Gastrocnemius medialis (tissue), 4 donors: ENCODE measurements at regions not wholly inside any gene's neighbourhood (a gene's known extent, or its start where the extent isn't known, plus 50 kb on each side); places are given as distances from the start of the nearest gene placed in this dataset.

Experiments
- ATAC-seq, 2 donors: fragments of 150-250 bp; one replicate each; pipeline ENCODE4 v1.9.1; 2016
- DNase-seq, 2 donors: peaks; one replicate each; pipeline ENCODE4 v3.0.0-alpha.2; 2019
- H3K27ac ChIP-seq, 4 donors: fragments of 200-600 bp; sonication (generic); 1 replicate in 1 of 4; 2 replicates in 3 of 4; pipeline ENCODE4 v1.5.1; 2016 to 2018; ENCODE audit warnings: mild to moderate bottlenecking in 2 of 4, moderate library complexity in 1 of 4
- H3K27me3 ChIP-seq, 3 donors: fragments of 200-600 bp; sonication (generic) in 2 of 3; 1 replicate in 1 of 3; 2 replicates in 2 of 3; pipeline versions ENCODE4 v1.5.1 to v1.6.0; 2016 to 2019; ENCODE audit warnings: mild to moderate bottlenecking in 1 of 3, moderate library complexity in 1 of 3
- H3K36me3 ChIP-seq, 2 donors: fragments of 200-600 bp; sonication (generic) in 1 of 2; one replicate each; pipeline ENCODE4 v1.5.1; 2017 to 2018
- H3K4me1 ChIP-seq, 2 donors: fragments of 200-600 bp; sonication (generic) in 1 of 2; one replicate each; pipeline ENCODE4 v1.5.1; 2016 to 2017; ENCODE audit warnings: mild to moderate bottlenecking in 2 of 2
- H3K4me3 ChIP-seq, 4 donors: fragments of 200-600 bp; sonication (generic) in 3 of 4; 1 replicate in 1 of 4; 2 replicates in 3 of 4; pipeline ENCODE4 v1.5.1; 2016 to 2019; ENCODE audit warnings: mild to moderate bottlenecking in 2 of 4
- H3K9me3 ChIP-seq, 3 donors: fragments of 200-600 bp; sonication (generic) in 2 of 3; 1 replicate in 1 of 3; 2 replicates in 2 of 3; pipeline ENCODE4 v1.5.1; 2016 to 2019
- CTCF ChIP-seq, 5 experiments: fragments of 450-650 bp in 3 of 5; fragments of 200-600 bp in 2 of 5; sonication (generic) in 2 of 5; IDR thresholded peaks in 4 of 5; conservative IDR thresholded peaks in 1 of 5; 1 replicate in 4 of 5; 2 replicates in 1 of 5; pipeline ENCODE4 v1.5.1; 2016 to 2019; ENCODE audit warnings: antibody characterized with exemption in 5 of 5, mild to moderate bottlenecking in 3 of 5, moderate library complexity in 3 of 5
- POLR2A ChIP-seq, 2 donors: fragments of 450-650 bp; IDR thresholded peaks; one replicate each; pipeline ENCODE4 v1.6.1; 2017; ENCODE audit warnings: antibody characterized with exemption in 2 of 2, mild to moderate bottlenecking in 2 of 2, moderate library complexity in 2 of 2
- in situ Hi-C, 4 donors: fragments of 200-750 bp; cut with MboI; loops; one replicate each; pipeline versions ENCODE4 v1.15.0 to v1.8.0; 2017; ENCODE audit warnings: low sequenced_read_pairs in 4 of 4
- intact Hi-C: fragments of 100-400 bp; cut with DNase I; formaldehyde crosslinking; loops from one replicate; pipeline ENCODE4 v1.15.1; 2023; ENCODE audit warnings: low total_unique reads

DNA sequence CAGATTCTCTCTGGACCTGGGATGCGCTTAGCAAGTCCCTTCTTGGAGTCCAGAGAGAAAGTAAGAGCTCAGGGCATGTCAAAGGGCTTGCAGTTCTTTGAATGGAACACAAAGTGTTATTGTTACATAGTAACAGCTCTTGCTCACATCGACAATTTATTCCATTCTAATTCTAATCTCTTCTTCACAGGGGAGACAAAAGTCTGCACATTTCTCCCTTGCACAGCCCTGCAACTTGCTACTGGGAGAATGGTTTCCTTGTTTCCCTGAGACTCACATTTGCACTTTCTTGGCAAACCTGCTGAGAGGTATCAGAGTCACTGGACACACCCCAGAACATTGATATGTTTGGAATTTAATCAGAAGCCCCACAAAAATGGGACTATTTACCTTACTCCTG, 209.9 kb upstream of the IGF1 start:
- no peaks in the 10 kb centered on the region for H3K36me3 ChIP-seq
- H3K4me3 ChIP-seq: no peak overlapping the region
- ATAC-seq: no peak
- in situ Hi-C loops: no loop called here
- intact Hi-C loops: no loop called here
- TF ChIP-seq CTCF (IDR thresholded peaks at IDR 0.05 in 4 of 5, conservative IDR thresholded peaks at IDR 0.05 in 1 of 5) (no peak), POLR2A (IDR thresholded peaks at IDR 0.05) (no peak)
- DNase-seq: no peak
- H3K27me3 ChIP-seq: no peaks in the 10 kb centered on the region
- no peak overlapping the region for H3K27ac ChIP-seq
- no peaks in the 10 kb centered on the region for H3K4me1 ChIP-seq
- H3K9me3 ChIP-seq: no peaks in the 10 kb centered on the region

GRCh38 chr12:102689701-102690100, 209.3 kb upstream of the IGF1 start:
- Histone ChIP-seq H3K9me3 (no peaks in the 10 kb centered on the region), H3K27ac (no peak overlapping the region), H3K27me3 (no peaks in the 10 kb centered on the region), H3K4me3 (no peak overlapping the region), H3K36me3 (no peaks in the 10 kb centered on the region), H3K4me1 (no peaks in the 10 kb centered on the region)
- DNase-seq (no peak), ATAC-seq (no peak)
- intact Hi-C loops: loop anchor here (10.0 kb wide), 1 partner anchor 755 kb away; no protein-coding TSS in a partner anchor
- TF ChIP-seq CTCF (IDR thresholded peaks at IDR 0.05 in 4 of 5, conservative IDR thresholded peaks at IDR 0.05 in 1 of 5) (no peak), POLR2A (IDR thresholded peaks at IDR 0.05) (no peak)
- in situ Hi-C loops: no loop called here

DNA sequence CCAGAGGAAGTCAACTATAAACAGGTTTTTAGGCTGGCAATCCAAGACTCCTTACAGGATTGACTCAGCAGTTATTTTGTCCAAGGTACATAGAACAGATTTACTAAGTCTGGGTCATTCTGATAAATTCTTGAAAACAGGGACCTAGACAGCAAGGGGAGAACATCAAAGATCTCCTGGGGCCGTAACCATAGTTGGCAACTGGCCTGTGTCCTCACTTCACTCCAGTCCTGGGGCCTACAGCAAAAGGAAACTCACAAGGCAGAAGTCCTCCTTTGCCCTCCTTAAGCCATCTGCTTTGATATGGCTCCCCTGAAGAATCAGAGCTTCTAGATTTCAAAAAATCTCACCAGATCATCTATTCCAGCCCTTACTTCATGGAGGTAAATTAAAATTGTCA, 207.2 kb upstream of the IGF1 start:
- in situ Hi-C loops (no loop called here), intact Hi-C loops (loop anchor here (10.0 kb wide), 1 partner anchor 753 kb away; no protein-coding TSS in a partner anchor)
- DNase-seq: no peak
- Histone ChIP-seq H3K36me3 (no peaks in the 10 kb centered on the region), H3K9me3 (no peaks in the 10 kb centered on the region), H3K4me1 (no peaks in the 10 kb centered on the region), H3K27me3 (no peaks in the 10 kb centered on the region), H3K27ac (no peak overlapping the region), H3K4me3 (no peak overlapping the region)
- ATAC-seq: no peak
- TF ChIP-seq CTCF (IDR thresholded peaks at IDR 0.05 in 4 of 5, conservative IDR thresholded peaks at IDR 0.05 in 1 of 5) (no peak), POLR2A (IDR thresholded peaks at IDR 0.05) (no peak)

DNA sequence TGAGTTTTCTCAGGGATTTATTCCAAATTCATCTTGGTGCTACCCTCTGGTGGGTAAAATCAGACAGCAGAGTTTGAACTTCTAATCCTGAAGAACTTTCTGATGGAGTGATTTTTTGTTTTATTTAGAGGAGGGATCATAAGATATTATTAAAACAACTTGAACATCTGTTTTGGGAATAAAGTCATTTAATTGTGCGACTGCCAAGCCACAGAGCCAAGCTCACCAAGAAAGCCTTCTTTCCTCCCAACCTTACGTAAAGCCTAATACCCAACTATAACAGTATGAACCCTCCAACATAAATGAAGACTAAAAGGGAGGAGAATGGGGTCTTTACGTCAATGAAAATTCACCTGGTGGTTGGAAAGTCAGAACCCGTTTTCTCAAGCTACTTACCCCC, 205.5 kb upstream of the IGF1 start:
- Histone ChIP-seq H3K27me3 (no peaks in the 10 kb centered on the region), H3K27ac (no peak overlapping the region), H3K4me1 (no peaks in the 10 kb centered on the region), H3K36me3 (no peaks in the 10 kb centered on the region), H3K4me3 (no peak overlapping the region), H3K9me3 (no peaks in the 10 kb centered on the region)
- ATAC-seq (no peak), DNase-seq (no peak)
- in situ Hi-C loops: no loop called here
- no peak for TF ChIP-seq CTCF (IDR thresholded peaks at IDR 0.05 in 4 of 5, conservative IDR thresholded peaks at IDR 0.05 in 1 of 5)
- TF ChIP-seq POLR2A (IDR thresholded peaks at IDR 0.05): no peak
- intact Hi-C loops: loop anchor here (10.0 kb wide), 1 partner anchor 751 kb away; no protein-coding TSS in a partner anchor

- Histone ChIP-seq H3K27me3 (no peaks in the 10 kb centered on the region), H3K4me3 (no peak overlapping the region), H3K27ac (no peak overlapping the region), H3K9me3 (no peaks in the 10 kb centered on the region), H3K4me1 (no peaks in the 10 kb centered on the region), H3K36me3 (no peaks in the 10 kb centered on the region)
- intact Hi-C loops: loop anchor here (10.0 kb wide), 1 partner anchor 750 kb away; no protein-coding TSS in a partner anchor
- in situ Hi-C loops: no loop called here
- DNase-seq (no peak), ATAC-seq (no peak)
- TF ChIP-seq CTCF (IDR thresholded peaks at IDR 0.05 in 4 of 5, conservative IDR thresholded peaks at IDR 0.05 in 1 of 5) (no peak), POLR2A (IDR thresholded peaks at IDR 0.05) (no peak)
Measured at GRCh38 chr12:102685172-102685571, 204.8 kb upstream of the IGF1 start.
